Tibial nerve (tissue), 4 donors: ENCODE measurements at regions not wholly inside any gene's neighbourhood (a gene's known extent, or its start where the extent isn't known, plus 50 kb on each side); places are given as distances from the start of the nearest gene placed in this dataset.

Experiments
- DNase-seq, 2 donors: peaks; one replicate each; pipeline ENCODE4 v3.0.0-alpha.2; 2019; ENCODE audit warnings: low spot score in 2 of 2
- H3K27ac ChIP-seq, 4 donors: fragments of 200-600 bp; sonication (generic) in 3 of 4; one replicate each; pipeline ENCODE4 v1.5.1; 2017 to 2019; ENCODE audit warnings: mild to moderate bottlenecking in 1 of 4
- H3K27me3 ChIP-seq, 2 donors: fragments of 200-600 bp; sonication (generic) in 1 of 2; one replicate each; pipeline versions ENCODE4 v1.5.1 to v1.6.0; 2017 to 2019
- H3K36me3 ChIP-seq, 3 donors: fragments of 200-600 bp; sonication (generic); one replicate each; pipeline ENCODE4 v1.5.1; 2018 to 2019
- H3K4me1 ChIP-seq, 4 donors: fragments of 200-600 bp; sonication (generic) in 3 of 4; one replicate each; pipeline ENCODE4 v1.5.1; 2017 to 2019
- H3K4me3 ChIP-seq, 4 donors: fragments of 200-600 bp; sonication (generic) in 3 of 4; one replicate each; pipeline ENCODE4 v1.5.1; 2017 to 2019; ENCODE audit warnings: mild to moderate bottlenecking in 1 of 4, moderate library complexity in 1 of 4
- H3K9me3 ChIP-seq, 4 donors: fragments of 200-600 bp; sonication (generic) in 3 of 4; one replicate each; pipeline ENCODE4 v1.5.1; 2017 to 2019
- EP300 ChIP-seq, 2 donors: sonication (generic); formaldehyde crosslinking; IDR thresholded peaks; one replicate each; pipeline ENCODE4 v1.6.1; 2017; ENCODE audit warnings: antibody characterized with exemption in 2 of 2, mild to moderate bottlenecking in 1 of 2
- POLR2A ChIP-seq, 2 donors: fragments of 450-650 bp; IDR thresholded peaks; one replicate each; pipeline ENCODE4 v1.6.1; 2017; ENCODE audit warnings: antibody characterized with exemption in 2 of 2, mild to moderate bottlenecking in 2 of 2, moderate library complexity in 2 of 2
- WGBS, 2 donors: methylation state at CpG; one replicate each; pipeline ENCODE4 v1.1.5; 2018; 5-methylcytosine and 5-hydroxymethylcytosine counted together
- TF ChIP-seq, protein P1 (sequence below), 5 experiments: fragments of 200-600 bp in 3 of 5; fragments of 450-650 bp in 2 of 5; sonication (generic) in 3 of 5; IDR thresholded peaks; one replicate each; pipeline ENCODE4 v1.5.1; 2016 to 2019; ENCODE audit warnings: antibody characterized with exemption in 5 of 5, mild to moderate bottlenecking in 3 of 5, moderate library complexity in 2 of 5

GRCh38 chr6:43966853-43967718, 160.2 kb downstream of the MRPL14 start:
- Histone ChIP-seq H3K4me3 (no peak overlapping the region), H3K36me3 (no peaks in the 10 kb centered on the region), H3K9me3 (no peaks in the 10 kb centered on the region), H3K27ac (no peak overlapping the region), H3K4me1 (no peaks in the 10 kb centered on the region), H3K27me3 (no peaks in the 10 kb centered on the region)
- TF ChIP-seq, protein P1, sequence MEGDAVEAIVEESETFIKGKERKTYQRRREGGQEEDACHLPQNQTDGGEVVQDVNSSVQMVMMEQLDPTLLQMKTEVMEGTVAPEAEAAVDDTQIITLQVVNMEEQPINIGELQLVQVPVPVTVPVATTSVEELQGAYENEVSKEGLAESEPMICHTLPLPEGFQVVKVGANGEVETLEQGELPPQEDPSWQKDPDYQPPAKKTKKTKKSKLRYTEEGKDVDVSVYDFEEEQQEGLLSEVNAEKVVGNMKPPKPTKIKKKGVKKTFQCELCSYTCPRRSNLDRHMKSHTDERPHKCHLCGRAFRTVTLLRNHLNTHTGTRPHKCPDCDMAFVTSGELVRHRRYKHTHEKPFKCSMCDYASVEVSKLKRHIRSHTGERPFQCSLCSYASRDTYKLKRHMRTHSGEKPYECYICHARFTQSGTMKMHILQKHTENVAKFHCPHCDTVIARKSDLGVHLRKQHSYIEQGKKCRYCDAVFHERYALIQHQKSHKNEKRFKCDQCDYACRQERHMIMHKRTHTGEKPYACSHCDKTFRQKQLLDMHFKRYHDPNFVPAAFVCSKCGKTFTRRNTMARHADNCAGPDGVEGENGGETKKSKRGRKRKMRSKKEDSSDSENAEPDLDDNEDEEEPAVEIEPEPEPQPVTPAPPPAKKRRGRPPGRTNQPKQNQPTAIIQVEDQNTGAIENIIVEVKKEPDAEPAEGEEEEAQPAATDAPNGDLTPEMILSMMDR (IDR thresholded peaks at IDR 0.05), result no peak
- TF ChIP-seq EP300 (IDR thresholded peaks at IDR 0.05) (no peak), POLR2A (IDR thresholded peaks at IDR 0.05) (no peak)
- DNase-seq, result no peak
- 81 to 88% methylated on average over 10 of the region's 10 CpGs for WGBS, 2 donors

- no peaks in the 10 kb centered on the region for H3K27me3 ChIP-seq
- no peaks in the 10 kb centered on the region for H3K36me3 ChIP-seq
- DNase-seq, result no peak
- TF ChIP-seq, protein P1 (IDR thresholded peaks at IDR 0.05), result no peak
- no peak for TF ChIP-seq POLR2A (IDR thresholded peaks at IDR 0.05)
- TF ChIP-seq EP300 (IDR thresholded peaks at IDR 0.05), result no peak
- H3K4me1 ChIP-seq, result no peaks in the 10 kb centered on the region
- no peak overlapping the region for H3K27ac ChIP-seq
- no peaks in the 10 kb centered on the region for H3K9me3 ChIP-seq
- no peak overlapping the region for H3K4me3 ChIP-seq
These were observed 160.9 kb downstream of the MRPL14 start for GRCh38 chr6:43966374-43966658.

DNA sequence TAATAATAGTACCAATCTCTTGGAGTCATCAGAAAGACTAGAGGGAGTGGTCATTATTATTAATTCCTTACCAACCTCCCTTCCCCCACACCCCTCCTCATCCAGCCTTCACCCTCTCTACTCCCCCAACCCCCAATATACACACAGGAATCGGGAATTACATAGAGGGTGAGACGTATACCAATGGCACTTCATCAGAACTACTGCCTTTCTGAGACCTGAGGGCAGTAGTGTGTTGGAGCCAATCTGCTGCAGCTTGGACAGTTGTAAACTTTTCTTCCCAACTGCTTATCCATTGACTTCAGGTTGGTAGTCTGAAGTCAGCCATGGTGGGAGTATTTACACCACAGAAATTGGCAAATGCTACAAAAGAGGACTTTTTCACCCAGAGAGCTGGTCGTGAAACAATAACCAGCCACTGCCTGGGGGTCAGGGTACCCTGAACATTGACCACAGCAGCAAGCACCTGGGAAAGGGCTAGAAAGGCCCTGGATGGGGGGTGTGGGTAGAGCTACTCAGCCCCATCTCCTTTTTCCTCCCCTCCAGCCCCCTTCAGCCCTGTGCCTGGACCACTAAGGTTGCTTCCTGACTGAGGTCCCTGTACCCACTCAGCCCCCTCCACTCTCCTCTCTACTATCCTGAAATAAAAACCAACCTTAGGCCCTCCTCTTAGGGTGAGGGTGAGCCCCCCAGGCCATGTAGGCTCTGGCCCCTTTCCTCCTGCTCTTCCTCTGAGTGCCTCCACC, 161.5 kb downstream of the MRPL14 start:
- 84 to 97% methylated on average over 3 of the region's 3 CpGs for WGBS, 2 donors
- Histone ChIP-seq H3K4me1 (no peaks in the 10 kb centered on the region), H3K27me3 (no peaks in the 10 kb centered on the region), H3K27ac (no peak overlapping the region), H3K9me3 (no peaks in the 10 kb centered on the region), H3K4me3 (no peak overlapping the region), H3K36me3 (no peaks in the 10 kb centered on the region)
- DNase-seq, result no peak
- TF ChIP-seq EP300 (IDR thresholded peaks at IDR 0.05) (no peak), POLR2A (IDR thresholded peaks at IDR 0.05) (no peak)
- TF ChIP-seq, protein P1 (IDR thresholded peaks at IDR 0.05), result no peak

DNA sequence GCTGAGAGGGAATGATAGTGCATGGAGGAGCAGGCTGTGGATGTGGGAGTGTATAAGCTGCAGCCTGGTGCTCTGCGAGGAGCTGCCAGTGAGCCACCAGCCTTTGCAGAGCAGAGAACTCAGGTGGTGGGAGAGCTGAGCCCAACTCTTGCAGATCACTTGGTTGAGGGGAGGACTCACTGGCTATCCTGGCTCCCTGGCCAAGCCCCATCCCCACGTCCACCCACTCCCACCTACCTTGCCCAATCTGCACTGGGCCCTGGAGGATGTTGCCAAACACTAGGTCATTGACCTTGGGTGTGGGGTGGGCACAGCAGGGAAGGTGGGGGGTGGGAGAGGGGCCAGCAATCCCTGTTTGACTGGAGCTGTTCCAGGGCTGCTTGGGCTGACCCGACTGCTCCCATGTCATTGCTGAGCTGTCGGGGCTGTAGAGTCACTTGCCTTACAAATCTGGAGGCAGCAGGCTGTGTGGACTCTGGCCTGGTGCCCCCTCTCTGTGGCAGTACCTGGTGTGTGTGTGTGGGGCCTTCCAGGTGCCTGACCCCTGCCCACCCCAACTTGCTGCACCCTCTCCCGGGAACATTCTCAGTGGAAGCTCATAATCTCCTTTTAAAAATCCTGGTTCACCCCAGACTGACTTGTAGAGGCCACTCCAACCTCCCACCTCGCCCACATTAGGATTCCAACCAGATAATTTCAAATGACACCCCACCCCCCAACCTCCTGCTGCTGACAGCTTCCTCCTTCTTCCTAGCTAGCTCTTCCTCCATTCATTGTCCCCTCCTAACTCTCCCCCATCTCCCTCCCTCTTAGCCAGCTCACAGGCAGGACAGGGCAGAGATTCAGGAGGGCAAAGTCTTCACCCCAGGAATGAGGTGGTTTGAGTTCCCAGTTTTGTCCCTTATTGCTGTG, 162.3 kb downstream of the MRPL14 start:
- no peaks in the 10 kb centered on the region for H3K9me3 ChIP-seq
- no peaks in the 10 kb centered on the region for H3K27me3 ChIP-seq
- no peak overlapping the region for H3K4me3 ChIP-seq
- no peaks in the 10 kb centered on the region for H3K36me3 ChIP-seq
- TF ChIP-seq, protein P1 (IDR thresholded peaks at IDR 0.05), result no peak
- TF ChIP-seq POLR2A (IDR thresholded peaks at IDR 0.05) (no peak), EP300 (IDR thresholded peaks at IDR 0.05) (no peak)
- H3K27ac ChIP-seq, result no peak overlapping the region
- 48 to 63% methylated on average over 4 to 6 of the region's 6 CpGs for WGBS, 2 donors
- DNase-seq, result no peak
- H3K4me1 ChIP-seq, result no peaks in the 10 kb centered on the region
